T1000 (cell line): ENCODE measurements at regions not wholly inside any gene's neighbourhood (a gene's known extent, or its start where the extent isn't known, plus 50 kb on each side); places are given as distances from the start of the nearest gene placed in this dataset.

Experiments
- DNase-seq: peaks from one replicate; lab custom pipeline; 2025; ENCODE audit warnings: mixed read lengths; lab: John Stamatoyannopoulos, UW

DNA sequence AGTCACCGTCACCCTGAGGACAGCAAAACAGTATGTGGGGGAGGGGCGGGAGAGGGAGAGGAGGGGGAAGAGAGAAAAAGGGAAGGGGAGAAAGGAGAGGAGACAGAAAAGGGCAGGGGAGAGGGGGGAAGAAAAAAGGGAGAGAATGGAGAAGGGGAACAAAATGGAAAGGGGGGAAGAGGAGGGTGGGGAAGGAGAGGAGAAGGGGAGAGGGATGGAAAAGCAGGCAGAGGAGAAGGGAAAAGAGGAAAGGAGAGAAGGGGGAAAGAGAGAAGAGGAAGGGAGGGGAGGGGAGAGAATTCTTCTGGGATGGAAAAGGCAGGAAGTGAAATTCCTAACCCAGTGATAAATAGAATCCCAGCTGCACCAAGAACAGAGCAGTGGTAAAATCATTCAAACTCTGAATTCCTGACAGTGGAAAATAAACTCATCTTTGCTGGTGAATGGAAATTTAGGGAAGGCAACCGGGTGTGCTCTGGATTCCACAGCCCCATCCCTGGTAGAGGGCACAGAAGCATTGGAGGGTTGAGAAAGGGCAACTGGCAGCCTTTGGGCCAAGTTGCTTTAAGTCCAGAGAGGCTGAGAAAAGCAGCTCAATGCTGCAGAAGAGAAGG lies 244.2 kb downstream of the BCOR start:
- no peak for DNase-seq

DNA sequence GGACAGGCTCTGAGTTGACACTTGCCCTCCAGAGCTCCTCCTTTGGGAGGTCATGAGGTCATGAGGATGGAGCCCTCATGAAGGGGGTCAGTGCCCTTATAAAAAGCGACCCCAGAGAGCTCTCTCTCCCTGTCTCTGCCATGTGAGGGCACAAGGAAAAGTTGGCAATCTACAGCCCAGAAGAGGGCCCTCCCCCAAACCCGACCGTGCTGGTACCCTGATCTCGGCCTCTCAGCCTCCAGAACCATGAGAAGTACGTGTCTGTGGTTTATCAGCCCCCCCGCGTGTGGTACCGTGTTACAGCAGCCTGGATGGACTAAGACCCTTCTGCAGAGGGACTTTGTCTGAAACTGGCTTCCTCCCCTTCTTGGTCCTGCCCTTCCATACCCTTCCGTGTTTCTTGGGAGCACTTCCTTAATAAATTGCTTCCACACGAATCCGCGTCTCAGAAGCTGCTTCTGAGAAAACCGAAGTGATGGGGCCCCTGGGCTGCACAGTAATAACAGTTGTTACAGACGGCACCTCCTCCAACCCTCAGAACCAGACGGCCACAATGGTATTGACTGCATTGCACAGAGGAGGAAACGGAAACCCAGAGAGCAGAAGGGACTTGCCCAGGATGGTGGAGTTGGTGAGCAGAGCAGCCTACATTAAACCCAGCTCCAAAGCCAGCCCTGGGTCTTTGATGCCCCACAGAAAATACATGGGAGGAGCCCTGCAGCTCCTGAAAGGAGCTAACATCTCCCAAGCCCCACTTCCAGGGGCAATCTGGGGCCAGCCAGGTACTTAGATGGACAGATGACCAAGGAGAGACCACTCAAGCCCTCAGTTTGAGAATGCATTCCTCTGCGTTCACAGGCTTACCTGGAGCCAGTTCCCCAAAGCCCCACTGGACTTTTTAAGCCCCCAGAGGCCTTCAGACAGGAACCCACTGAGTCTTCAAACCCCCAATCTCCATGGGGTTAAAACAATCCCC lies 242.7 kb downstream of the BCOR start:
- no peak for DNase-seq

DNA sequence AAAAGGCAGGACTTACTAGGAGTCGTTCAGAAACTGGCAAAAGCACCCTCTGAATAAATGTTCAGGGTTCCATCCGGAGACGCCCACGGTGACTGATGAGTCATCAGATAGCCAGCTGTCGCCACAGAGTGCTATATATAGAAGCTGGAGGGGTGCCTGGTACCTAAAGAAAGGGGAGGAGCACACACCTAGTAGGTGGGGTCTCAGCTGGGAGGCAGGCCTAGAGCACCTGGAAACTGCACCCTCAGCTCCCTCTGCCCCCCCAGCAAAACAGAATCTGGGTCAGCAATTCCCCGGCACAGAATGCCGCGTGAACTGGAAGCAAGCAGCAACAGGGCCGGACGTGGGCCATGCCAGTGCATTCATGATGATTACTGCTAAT lies 242.0 kb downstream of the BCOR start:
- DNase-seq = no peak

DNA sequence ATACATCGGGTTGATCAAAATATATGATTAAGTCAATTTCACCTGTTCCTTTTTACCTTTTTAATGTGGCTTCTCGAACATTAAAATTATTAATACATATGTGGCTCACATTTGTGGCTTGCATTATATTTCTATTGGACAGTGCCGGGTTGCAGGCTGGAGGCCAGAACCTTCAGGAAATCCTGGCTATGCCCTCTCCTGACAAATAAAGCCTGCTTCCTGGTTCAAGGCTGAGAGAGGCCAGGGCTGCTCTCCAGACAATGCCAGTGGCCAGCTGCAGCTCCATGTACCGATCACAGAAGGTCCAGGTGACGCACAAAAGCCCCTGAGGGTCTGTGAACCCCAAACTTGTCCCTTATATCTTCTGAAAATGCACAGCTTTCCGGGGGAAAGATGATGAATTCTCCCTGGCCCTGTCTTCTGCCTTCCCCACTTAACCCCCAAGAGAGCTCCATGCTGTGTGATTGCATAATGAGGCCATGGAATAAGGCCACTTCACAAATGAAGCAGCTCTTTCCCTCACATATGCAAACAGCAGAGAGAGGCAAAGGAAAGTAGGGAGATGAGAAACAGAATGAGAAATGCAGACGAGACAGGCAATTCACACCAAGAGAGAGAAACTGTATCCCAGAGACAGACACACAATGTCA lies 241.2 kb downstream of the BCOR start:
- no peak for DNase-seq

DNA sequence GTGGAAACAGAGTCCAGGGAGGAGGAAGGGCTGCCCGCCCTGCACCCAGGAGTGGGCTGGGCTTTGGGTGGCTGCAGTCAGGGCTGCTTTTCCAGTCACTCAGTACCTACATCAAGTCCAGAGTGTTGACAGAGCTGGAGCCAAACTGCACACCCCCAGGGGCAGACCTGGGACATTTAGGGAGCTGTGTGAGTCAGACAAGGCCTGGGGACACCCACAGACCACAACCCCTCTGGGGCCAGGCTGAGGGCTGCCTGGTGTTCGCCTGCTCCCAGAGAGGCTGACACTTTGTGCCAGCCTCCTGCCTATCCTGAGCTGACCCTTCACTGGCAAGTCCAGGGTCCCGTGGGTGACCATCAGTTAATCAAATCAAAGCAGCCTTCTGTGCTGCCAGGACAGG lies 240.0 kb downstream of the BCOR start:
- DNase-seq = peak; percentile 1

DNA sequence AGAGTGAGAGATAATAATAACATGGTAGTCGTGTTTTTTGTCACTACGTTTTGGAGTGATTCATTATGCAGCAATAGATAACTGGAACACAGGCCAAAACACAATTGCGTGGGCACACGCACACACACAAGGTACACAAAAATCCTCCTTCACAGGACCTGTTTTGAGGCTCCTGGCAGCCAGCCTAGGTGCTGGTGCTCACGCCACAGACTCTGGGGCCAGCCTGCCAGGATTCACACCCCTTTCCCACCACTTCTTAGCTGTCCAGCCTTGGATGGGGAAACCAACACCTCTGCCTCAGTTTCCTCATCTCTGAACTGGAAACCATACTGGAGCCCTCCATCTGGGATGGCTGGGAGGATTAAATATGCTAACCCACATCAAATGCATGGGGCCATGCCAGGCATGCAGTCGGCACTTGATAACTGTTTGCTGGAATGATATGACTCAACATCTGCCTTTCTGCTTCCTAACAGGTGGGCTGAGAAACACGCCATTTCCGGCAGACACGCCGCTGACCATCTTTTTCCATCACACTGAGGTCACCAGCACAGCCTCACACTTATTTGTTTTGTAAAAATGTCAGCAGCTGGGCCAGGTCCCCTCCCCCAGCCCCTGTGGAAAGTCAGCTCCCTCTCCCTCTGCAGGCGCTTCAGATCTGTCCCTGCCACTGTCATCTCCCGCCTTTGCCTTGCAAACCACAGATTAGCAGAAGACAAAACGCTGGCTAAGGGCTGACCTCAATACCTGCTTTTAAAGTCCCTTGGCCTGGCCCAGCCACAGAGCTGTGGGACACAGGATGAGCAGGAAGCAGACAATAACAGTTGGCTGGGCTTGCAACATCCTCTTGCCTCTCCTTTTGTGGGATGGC lies 237.5 kb downstream of the BCOR start:
- peak; percentile 15 for DNase-seq

DNA sequence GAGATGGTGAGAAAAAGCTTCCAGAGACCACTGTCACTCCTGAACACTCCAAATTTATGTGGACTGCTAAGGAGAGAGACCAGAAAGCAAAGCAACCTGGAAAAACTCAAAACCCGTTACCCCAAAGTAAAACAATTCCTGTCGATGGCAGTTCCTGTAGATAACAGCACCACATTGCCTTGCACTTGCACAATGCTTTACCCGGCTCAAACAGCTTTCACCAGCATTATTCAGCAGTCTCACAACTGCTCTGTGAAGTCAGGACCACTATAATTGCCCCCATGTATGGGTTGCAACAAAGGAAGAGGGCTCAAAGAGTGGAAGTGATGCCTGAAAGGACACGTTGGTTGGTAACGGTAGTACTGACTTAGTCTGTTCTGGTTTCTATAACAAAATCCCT lies 234.8 kb downstream of the BCOR start:
- DNase-seq = no peak

DNA sequence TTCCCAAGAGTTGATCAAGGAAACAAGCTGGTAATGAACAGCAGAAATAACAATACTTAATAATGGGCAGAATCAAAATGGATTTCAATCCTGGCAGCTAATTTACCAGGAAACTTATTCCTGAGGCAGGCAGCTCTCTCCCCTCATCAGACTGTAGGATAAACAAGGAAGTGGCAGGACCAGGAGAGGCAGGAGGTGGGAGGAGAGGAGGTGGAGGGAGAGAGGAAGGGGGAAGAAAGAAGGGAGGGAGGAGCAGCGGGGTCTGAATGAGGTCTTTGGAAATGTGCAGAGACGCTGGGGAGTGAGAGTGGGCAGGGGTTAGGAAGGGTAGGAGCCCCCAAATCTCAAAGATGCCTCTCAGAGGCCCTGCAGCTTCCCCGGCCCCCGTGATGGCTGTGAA lies 231.5 kb downstream of the BCOR start:
- DNase-seq = no peak

DNA sequence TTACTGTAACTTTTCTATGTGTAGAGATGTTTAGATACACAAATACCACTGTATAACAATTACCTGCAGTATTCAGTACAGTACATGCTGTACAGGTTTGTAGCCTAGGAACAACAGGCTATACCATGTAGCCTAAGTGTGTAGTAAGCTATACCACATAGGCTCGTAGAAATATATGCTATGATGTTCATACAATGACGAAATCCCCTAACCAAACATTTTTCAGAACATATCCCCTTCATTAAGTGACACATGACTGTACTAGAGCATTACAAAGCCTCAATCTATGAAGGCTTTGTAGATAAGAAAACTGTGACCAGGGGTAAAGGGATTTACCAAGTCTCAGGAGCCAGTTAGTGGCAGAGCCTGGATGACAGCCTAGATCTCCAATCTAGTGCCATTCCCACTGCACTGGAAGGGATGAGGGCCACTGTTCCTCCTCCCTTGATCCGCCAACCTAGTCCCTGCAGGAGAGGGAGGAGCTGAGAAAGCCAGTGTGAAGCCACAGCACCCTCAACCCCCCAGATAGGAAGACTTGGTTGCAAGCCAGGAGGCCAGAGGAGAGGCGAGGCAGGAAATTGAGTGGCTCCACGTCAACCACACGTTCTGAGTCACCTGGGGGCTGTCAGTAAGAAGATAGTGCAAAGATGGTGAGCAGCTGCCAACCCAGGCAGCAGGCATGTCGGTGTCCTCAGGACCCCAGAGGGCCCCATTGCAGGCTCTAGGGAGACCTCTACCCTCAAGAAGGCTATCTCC lies 227.7 kb downstream of the BCOR start:
- DNase-seq = peak; percentile 11

DNA sequence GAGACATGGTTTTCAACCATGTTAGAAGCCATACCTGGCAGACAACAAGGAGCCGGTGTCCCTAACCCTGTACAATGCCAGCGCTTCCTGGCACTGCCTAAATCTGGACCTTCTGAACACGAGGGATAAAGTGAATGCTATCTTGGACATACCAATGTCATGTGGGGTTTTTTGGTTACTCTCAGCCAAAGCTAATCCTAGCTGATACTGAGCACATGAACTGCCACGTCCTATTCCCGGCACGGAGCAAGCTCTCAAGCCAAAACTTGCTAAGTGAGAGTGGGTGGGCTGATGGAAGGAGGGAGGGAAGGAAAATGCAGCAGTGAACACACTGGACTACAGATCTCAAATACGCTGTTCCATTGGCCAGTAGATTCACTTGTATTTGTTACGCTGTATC lies 226.1 kb downstream of the BCOR start:
- no peak for DNase-seq

DNA sequence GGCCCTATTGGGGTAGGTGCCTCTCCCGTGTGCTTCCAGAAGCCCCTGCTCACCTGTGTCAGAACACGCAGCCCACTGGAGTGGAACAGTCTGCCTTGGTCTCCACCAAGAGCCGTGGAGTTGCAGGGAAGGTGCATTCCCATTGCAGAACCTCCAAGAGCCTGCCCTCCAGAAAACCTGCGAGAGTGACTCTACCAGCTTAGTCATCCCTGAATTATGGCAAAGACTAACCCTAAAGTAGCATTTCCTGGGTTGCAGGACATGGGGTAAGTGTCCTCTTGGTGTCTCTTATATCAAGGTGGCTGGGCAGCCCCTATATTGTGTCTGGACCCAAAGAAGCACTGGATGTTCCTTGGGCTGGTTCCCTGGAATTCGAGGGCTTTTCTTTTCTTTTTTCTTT lies 224.6 kb downstream of the BCOR start:
- DNase-seq = no peak

DNA sequence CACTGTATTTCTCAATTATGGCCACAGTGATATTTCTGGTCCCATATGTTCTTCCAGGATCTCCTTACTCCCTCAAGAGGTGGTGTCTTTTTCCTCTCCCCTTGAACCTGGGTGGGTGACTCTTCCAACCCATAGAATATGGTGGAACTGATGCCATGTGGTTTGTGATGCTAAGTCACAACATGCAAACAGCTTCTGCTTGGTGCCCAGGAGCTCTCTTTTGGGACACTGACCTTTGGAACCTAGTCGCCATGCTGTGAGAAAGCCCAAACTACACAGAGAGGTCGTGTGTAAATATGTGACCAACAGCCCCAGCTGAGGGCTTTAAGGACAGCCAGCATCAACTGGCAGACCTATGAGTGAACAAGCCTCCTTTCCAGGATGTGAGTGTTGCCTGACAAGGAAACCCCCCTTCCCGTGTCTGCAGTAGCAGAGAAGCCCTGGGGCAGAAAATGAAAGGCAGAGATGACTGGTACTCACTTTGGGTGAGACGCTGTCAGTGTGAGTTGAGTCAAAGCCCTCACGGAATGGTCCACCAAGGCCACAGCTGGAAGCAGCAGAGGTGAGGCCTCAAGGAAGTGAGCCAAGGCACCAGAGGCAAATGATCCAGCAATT lies 223.4 kb downstream of the BCOR start:
- DNase-seq = peak; percentile 25

DNA sequence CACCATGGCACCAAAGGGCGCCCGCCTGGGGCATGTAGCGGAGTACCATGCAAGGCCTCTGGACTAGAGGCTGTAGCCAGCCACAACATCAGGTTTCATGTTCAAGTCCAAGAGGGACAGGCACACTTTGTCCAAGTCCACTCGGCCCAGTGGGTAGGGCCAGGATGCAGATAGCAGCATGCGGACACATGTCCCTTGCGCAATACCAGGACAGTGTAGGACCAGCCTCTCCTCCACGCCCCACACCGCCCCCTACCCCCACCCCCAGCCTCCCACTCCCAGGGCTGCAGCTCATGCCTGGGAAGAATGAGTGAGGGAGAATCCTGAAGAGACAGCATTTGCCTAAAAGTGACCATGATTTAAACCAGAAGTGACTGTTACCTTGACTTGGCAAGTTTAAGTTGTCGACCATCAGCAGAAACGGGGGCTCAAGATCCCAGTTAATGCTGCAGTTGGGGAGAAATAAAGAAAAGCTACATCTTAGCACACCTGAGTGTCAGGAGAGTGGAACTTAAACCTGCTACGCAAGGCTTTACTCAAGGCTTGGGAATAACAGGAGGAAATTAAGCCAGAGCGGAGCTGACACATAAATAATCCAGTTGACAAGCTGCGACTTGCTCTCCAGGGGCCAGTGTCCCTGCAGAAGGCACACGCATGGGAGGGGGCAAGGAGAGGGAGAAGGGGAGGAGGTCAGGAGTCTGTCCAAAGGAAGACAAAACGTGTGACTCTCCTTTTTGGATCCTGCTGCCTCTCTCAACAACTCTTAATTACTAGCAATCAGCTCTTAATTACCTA lies 221.7 kb downstream of the BCOR start:
- no peak for DNase-seq

DNA sequence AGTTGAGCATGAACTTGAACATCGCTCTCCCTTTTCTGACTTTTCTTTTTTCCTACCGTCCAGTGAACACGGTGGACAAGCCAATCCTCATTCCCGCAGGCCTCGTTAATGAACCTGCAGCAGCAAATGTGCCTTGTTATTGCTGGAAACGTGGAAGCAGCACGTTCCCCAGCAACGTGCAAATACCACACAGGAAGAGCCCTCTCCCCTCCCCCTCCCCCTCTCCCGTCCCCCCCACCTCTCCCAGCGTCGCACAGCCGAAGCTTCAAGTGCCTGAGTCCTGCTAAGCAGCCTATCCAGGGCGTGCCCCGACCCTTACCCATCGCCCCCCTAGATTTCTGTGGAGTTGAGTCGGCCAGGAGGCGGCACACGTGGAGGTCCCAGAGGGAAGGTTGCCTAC lies 219.9 kb downstream of the BCOR start:
- DNase-seq = no peak

DNA sequence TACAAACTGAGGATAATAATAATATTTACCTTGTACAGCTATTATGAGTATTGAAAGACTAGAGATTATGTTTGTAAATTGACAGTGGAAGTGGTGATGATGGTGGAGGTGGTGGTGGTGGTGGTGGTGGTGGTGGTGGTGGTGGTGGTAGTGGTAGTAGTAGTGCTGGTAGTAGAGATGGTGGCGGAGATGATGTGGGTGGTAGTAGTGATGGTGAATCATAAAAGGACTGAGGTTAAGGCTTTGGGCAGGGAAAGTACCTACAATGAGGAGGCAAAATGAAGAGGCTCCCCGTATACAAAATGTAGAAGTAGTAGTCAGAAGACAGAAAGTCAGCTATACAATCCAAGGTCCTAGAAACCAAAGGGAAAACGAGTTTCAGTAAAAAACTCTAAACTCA lies 214.1 kb downstream of the BCOR start:
- no peak for DNase-seq

DNA sequence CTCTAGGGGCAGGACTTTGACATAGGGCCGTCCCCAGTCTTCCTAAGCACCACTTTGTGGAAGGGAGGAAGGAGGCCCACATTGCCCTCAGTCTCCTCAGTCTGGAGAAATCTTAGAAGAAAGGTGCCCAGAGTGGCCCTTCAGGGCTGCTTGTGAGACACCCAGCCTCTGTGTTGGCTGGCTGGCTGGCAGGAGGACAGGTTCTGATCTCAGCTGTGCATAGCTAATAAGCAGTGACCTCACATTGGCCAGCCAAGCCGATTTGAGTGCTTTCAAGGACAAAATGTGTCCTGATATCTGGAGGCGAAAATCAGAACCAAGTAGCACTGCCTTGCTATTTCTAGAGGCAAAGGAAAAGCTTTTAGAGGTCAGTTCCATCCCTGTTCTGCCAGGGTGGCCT lies 211.5 kb downstream of the BCOR start:
- no peak for DNase-seq

DNA sequence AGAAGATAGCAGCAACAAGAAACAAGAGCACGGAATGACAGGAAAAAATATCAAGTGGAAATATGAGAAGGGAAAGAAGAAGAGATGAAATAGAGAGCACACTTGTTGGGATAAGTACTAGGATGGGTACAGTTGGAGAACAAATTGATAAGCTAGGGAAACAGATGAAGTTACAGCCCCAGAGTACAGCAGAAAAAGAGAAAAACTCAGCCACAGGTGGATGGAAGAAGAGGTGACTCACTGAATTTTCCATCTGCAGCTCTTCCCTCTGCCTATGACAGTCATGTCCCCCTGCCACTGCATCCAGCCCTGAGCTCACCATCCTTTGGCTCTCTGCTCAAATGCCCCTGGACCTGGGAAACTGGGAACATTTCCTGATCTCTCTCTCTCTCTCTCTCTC lies 209.0 kb downstream of the BCOR start:
- no peak for DNase-seq

DNA sequence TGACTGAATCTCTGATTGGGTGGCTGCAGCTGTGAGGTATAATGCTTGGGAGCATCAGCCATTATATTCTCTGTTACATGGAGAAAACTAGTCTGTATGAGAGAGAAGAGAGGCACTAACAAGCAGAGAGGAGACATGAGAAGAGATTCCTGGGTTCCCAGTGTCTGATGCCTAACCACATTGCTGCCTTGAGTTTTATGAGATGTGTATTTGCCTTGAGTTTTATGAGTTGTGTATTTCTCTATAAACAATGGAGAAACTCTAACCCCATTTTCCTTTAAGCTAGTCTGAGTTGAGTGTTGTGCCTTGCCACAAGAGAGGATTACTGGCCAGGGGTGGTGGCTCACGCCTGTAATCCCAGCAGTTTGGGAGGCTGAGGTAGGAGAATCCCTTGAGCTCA lies 208.1 kb downstream of the BCOR start:
- no peak for DNase-seq

DNA sequence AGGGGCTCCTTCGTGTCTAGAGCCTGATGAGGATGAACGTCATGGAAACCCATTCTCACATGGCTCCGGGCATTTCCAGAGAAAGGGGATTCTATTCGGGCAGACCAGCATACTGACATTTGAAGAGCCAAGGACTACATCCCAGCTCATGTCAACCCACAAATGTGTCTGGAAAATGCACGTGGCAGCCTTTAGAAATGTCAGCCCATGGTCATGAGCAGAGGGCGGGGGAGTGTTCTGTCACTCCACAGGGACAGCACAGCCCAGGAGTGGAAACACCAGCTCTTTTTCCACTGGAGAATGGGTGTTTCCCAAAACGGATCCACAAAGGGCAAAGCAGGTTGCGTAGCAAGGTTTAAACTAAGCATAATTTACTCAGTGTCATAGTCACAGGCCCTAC lies 207.0 kb downstream of the BCOR start:
- no peak for DNase-seq

DNA sequence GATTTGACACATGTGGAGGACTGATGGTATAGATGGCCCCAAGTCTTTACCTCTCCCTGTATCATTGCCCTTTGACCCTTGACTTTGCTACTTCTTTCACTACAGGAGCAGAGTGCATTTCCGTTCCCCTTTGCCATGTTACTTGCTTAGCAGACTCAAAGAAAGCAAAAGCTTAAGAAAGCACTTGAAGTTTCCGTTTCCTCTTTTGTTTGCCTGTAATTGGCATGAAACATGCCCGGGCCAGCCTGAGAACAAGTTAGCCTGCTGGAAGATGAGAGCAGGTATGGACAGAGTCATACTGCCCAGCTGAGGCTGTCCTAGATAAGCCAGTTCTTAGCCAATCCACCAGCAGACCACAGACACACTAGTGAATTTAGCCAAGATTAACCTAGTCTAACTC lies 206.0 kb downstream of the BCOR start:
- no peak for DNase-seq
